Stomach smooth muscle (tissue), 2 donors: ENCODE measurements at regions not wholly inside any gene's neighbourhood (a gene's known extent, or its start where the extent isn't known, plus 50 kb on each side); places are given as distances from the start of the nearest gene placed in this dataset.
"Not testable (repeated sequence)": the region's sequence is repeated elsewhere in the genome, so short reads cannot be mapped to it uniquely, and the experiment has no call there.

ENCODE experiments used
- H3K27ac ChIP-seq: one replicate; pipeline ENCODE4 v1.7.0; 2013; ENCODE audit warnings: mild to moderate bottlenecking, low read length, inconsistent platforms
- H3K27me3 ChIP-seq, 2 donors: one replicate each; pipeline ENCODE4 v1.7.0; 2013; ENCODE audit warnings: low read length in 2 of 2; ENCODE audit not compliant: insufficient read depth in 2 of 2, control insufficient read depth in 1 of 2
- H3K36me3 ChIP-seq, 2 donors: one replicate each; pipeline ENCODE4 v1.7.0; 2013; ENCODE audit warnings: low read length in 2 of 2; ENCODE audit not compliant: control insufficient read depth in 2 of 2, insufficient read depth in 2 of 2
- H3K4me1 ChIP-seq: one replicate; pipeline ENCODE4 v1.7.0; 2013; ENCODE audit warnings: low read length; ENCODE audit not compliant: control insufficient read depth, insufficient read depth
- H3K4me3 ChIP-seq, 2 donors: one replicate each; pipeline ENCODE4 v1.7.0; 2013; ENCODE audit warnings: low read length in 2 of 2
- H3K9ac ChIP-seq, 2 donors: one replicate each; pipeline ENCODE4 v1.7.0; 2013; ENCODE audit warnings: low read length in 2 of 2, mild to moderate bottlenecking in 1 of 2
- H3K9me3 ChIP-seq, 2 donors: one replicate each; pipeline ENCODE4 v1.7.0; 2013; ENCODE audit warnings: low read length in 2 of 2; ENCODE audit not compliant: control insufficient read depth in 2 of 2
- donor health status: healthy.
- donor health status: Pancreatic carcinoma.

GRCh38 chr10:45056806-45057205, 56.1 kb downstream of the ZNF22 start:
- H3K4me1 ChIP-seq, H3K36me3 ChIP-seq, H3K27me3 ChIP-seq, H3K9me3 ChIP-seq, H3K27ac ChIP-seq, H3K4me3 ChIP-seq, H3K9ac ChIP-seq: not testable (repeated sequence)

GRCh38 chr10:45058580-45058979, 57.9 kb downstream of the ZNF22 start:
- Histone ChIP-seq H3K9ac (no peak overlapping the region), H3K4me3 (no peak overlapping the region), H3K27ac (no peak overlapping the region), H3K9me3 (no peaks in the 10 kb centered on the region), H3K4me1 (no peaks in the 10 kb centered on the region), H3K27me3 (no peaks in the 10 kb centered on the region), H3K36me3 (no peaks in the 10 kb centered on the region)

GRCh38 chr10:45058992-45059561, 58.4 kb downstream of the ZNF22 start:
- no peaks in the 10 kb centered on the region for H3K27me3 ChIP-seq
- H3K9me3 ChIP-seq, result no peaks in the 10 kb centered on the region
- no peaks in the 10 kb centered on the region for H3K4me1 ChIP-seq
- no peaks in the 10 kb centered on the region for H3K36me3 ChIP-seq
- no peak overlapping the region for H3K27ac ChIP-seq
- H3K9ac ChIP-seq, result no peak overlapping the region
- no peak overlapping the region for H3K4me3 ChIP-seq

- Histone ChIP-seq H3K9ac (no peak overlapping the region), H3K27ac (no peak overlapping the region), H3K36me3 (no peaks in the 10 kb centered on the region), H3K9me3 (no peaks in the 10 kb centered on the region), H3K4me3 (no peak overlapping the region), H3K27me3 (no peaks in the 10 kb centered on the region), H3K4me1 (no peaks in the 10 kb centered on the region)
Measured at GRCh38 chr10:45059632-45060031, 58.9 kb downstream of the ZNF22 start.

GRCh38 chr10:45061982-45062381, 61.3 kb downstream of the ZNF22 start:
- Histone ChIP-seq H3K4me3 (no peak overlapping the region), H3K9me3 (no peaks in the 10 kb centered on the region), H3K36me3 (no peaks in the 10 kb centered on the region), H3K9ac (no peak overlapping the region), H3K27ac (no peak overlapping the region), H3K27me3 (no peaks in the 10 kb centered on the region), H3K4me1 (no peaks in the 10 kb centered on the region)

GRCh38 chr10:45063591-45064231, 63.0 kb downstream of the ZNF22 start:
- Histone ChIP-seq H3K27me3 (no peaks in the 10 kb centered on the region), H3K9ac (no peak overlapping the region), H3K4me1 (no peaks in the 10 kb centered on the region), H3K9me3 (no peaks in the 10 kb centered on the region), H3K27ac (no peak overlapping the region), H3K36me3 (no peaks in the 10 kb centered on the region), H3K4me3 (no peak overlapping the region)

- Histone ChIP-seq H3K9me3 (no peaks in the 10 kb centered on the region), H3K4me1 (no peaks in the 10 kb centered on the region), H3K27me3 (no peaks in the 10 kb centered on the region), H3K36me3 (no peaks in the 10 kb centered on the region), H3K27ac (no peak overlapping the region), H3K9ac (no peak overlapping the region), H3K4me3 (no peak overlapping the region)
Measured at GRCh38 chr10:45064998-45065397, 64.3 kb downstream of the ZNF22 start.

- H3K9me3 ChIP-seq, result peaks cover 0 to 8% of the 10 kb centered on the region in 2 donors
Measured at GRCh38 chr10:45071043-45071813, 70.5 kb downstream of the ZNF22 start.

GRCh38 chr10:45075216-45075615, 74.5 kb downstream of the ZNF22 start:
- no peaks in the 10 kb centered on the region for H3K4me1 ChIP-seq
- H3K27ac ChIP-seq, result no peak overlapping the region
- no peak overlapping the region for H3K9ac ChIP-seq
- peaks cover 0 to 8% of the 10 kb centered on the region in 2 donors for H3K9me3 ChIP-seq
- no peak overlapping the region for H3K4me3 ChIP-seq
- H3K36me3 ChIP-seq, result no peaks in the 10 kb centered on the region
- no peaks in the 10 kb centered on the region for H3K27me3 ChIP-seq

More at GRCh38 chr10:45071043-45071813, 70.5 kb downstream of the ZNF22 start:
- Histone ChIP-seq H3K27me3 (no peaks in the 10 kb centered on the region), H3K4me1 (no peaks in the 10 kb centered on the region), H3K4me3 (no peak overlapping the region), H3K9ac (no peak overlapping the region), H3K36me3 (no peaks in the 10 kb centered on the region), H3K27ac (no peak overlapping the region)

- peaks cover 0 to 3% of the 10 kb centered on the region in 2 donors for H3K9me3 ChIP-seq
- H3K9ac ChIP-seq, result no peak overlapping the region
- H3K27ac ChIP-seq, result no peak overlapping the region
- H3K4me1 ChIP-seq, result no peaks in the 10 kb centered on the region
- H3K4me3 ChIP-seq, result no peak overlapping the region
- H3K36me3 ChIP-seq, result no peaks in the 10 kb centered on the region
- no peaks in the 10 kb centered on the region for H3K27me3 ChIP-seq
Measured at GRCh38 chr10:45075826-45076380, 75.2 kb downstream of the ZNF22 start.
